ENCODE measurements at regions not wholly inside any gene's neighbourhood (a gene's known extent, or its start where the extent isn't known, plus 50 kb on each side); places are given as distances from the start of the nearest gene placed in this dataset.

- TF ChIP-seq MAX (IDR thresholded peaks at IDR 0.05), result no peak
- no peak for TF ChIP-seq YY1 (IDR thresholded peaks at IDR 0.05; ENCODE audit: low read depth)
- TF ChIP-seq TEAD4 (IDR thresholded peaks at IDR 0.05), result no peak
- TF ChIP-seq EP300 (IDR thresholded peaks at IDR 0.05; ENCODE audit: borderline replicate concordance), result no peak
- no peak for TF ChIP-seq TCF12 (IDR thresholded peaks at IDR 0.05; ENCODE audit: low read depth)
- TF ChIP-seq ZBTB7A (IDR thresholded peaks at IDR 0.05; ENCODE audit: low read depth), result no peak
- TF ChIP-seq REST (IDR thresholded peaks at IDR 0.05; ENCODE audit: low read depth), result no peak
- no peak for TF ChIP-seq TAF1 (IDR thresholded peaks at IDR 0.05; ENCODE audit: low read depth)
- TF ChIP-seq USF1 (IDR thresholded peaks at IDR 0.05), result no peak
These were observed 981.8 kb downstream of the TMEM121 start for GRCh38 chr14:106508216-106508615.

GRCh38 chr14:106509176-106509575 is 982.8 kb downstream of the TMEM121 start:
- TF ChIP-seq FOXM1 (IDR thresholded peaks at IDR 0.05; ENCODE audit: borderline replicate concordance, low read depth) (no peak), REST (IDR thresholded peaks at IDR 0.05; ENCODE audit: low read depth) (no peak), EGR1 (IDR thresholded peaks at IDR 0.05) (no peak)

GRCh38 chr14:106509807-106510206 is 983.4 kb downstream of the TMEM121 start:
- TF ChIP-seq MAX (IDR thresholded peaks at IDR 0.05), result no peak
- TF ChIP-seq ZBTB7A (IDR thresholded peaks at IDR 0.05; ENCODE audit: low read depth), result no peak
- no peak for TF ChIP-seq EP300 (IDR thresholded peaks at IDR 0.05; ENCODE audit: borderline replicate concordance)
- no peak for TF ChIP-seq REST (IDR thresholded peaks at IDR 0.05; ENCODE audit: low read depth)
- TF ChIP-seq NFIC (IDR thresholded peaks at IDR 0.05), result no peak
- TF ChIP-seq YY1 (IDR thresholded peaks at IDR 0.05; ENCODE audit: low read depth), result no peak
- no peak for TF ChIP-seq FOXM1 (IDR thresholded peaks at IDR 0.05; ENCODE audit: borderline replicate concordance, low read depth)
- no peak for TF ChIP-seq TAF1 (IDR thresholded peaks at IDR 0.05; ENCODE audit: low read depth)
- no peak for TF ChIP-seq CREB1 (IDR thresholded peaks at IDR 0.05; ENCODE audit: low read depth)
- TF ChIP-seq USF1 (IDR thresholded peaks at IDR 0.05), result no peak
- no peak for TF ChIP-seq CEBPB (IDR thresholded peaks at IDR 0.05)
- TF ChIP-seq TCF12 (IDR thresholded peaks at IDR 0.05; ENCODE audit: low read depth), result no peak
- no peak for TF ChIP-seq TEAD4 (IDR thresholded peaks at IDR 0.05)
- TF ChIP-seq EGR1 (IDR thresholded peaks at IDR 0.05), result no peak
- no peak for TF ChIP-seq RAD21 (IDR thresholded peaks at IDR 0.05; ENCODE audit: low read depth)

- TF ChIP-seq MAX (IDR thresholded peaks at IDR 0.05), result no peak
- TF ChIP-seq EGR1 (IDR thresholded peaks at IDR 0.05), result no peak
- no peak for TF ChIP-seq CEBPB (IDR thresholded peaks at IDR 0.05)
- no peak for TF ChIP-seq REST (IDR thresholded peaks at IDR 0.05; ENCODE audit: low read depth)
These were observed 984.8 kb downstream of the TMEM121 start for GRCh38 chr14:106511006-106511799.
